ENCODE measurements at regions not wholly inside any gene's neighbourhood (a gene's known extent, or its start where the extent isn't known, plus 50 kb on each side); places are given as distances from the start of the nearest gene placed in this dataset.
"Not testable (repeated sequence)": the region's sequence is repeated elsewhere in the genome, so short reads cannot be mapped to it uniquely, and the experiment has no call there.

DNA sequence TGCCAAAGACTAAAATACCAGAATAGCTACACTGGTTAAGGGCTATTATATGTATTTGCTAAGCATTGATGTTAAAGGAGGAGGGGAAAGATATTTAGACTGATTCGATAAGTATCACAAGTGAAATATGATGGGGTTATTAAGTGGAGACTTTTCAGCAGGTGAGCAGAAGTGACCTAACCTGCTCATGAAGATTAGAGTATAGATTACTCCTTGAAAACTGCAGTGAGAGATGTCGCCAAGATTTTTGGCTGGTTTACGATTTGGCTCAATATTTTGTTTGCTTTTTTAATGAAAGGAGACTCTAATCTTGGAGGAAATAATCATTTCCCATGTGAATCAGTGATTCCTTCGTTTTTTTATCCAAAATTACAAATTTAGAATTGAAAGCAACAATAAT lies 1279.5 kb upstream of the TENM4 start:
- no peak for DNase-seq

DNA sequence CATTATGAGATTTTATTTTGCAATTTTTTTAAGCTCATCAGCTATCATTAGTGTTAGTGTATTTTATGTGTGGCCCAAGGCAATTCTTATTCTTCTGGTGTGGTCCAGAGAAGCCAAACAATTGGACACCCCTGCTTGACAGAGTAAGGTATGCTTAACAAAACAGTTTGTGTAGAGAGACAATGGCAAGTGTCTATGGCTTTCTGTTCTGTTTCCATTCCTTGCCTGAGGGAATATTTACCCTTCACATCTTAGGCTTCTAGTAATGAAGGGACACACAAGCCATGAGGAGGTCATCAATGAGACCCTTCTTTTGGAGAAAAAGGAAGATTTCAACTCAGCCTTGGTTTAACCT lies 1278.4 kb upstream of the TENM4 start:
- no peak for DNase-seq

DNA sequence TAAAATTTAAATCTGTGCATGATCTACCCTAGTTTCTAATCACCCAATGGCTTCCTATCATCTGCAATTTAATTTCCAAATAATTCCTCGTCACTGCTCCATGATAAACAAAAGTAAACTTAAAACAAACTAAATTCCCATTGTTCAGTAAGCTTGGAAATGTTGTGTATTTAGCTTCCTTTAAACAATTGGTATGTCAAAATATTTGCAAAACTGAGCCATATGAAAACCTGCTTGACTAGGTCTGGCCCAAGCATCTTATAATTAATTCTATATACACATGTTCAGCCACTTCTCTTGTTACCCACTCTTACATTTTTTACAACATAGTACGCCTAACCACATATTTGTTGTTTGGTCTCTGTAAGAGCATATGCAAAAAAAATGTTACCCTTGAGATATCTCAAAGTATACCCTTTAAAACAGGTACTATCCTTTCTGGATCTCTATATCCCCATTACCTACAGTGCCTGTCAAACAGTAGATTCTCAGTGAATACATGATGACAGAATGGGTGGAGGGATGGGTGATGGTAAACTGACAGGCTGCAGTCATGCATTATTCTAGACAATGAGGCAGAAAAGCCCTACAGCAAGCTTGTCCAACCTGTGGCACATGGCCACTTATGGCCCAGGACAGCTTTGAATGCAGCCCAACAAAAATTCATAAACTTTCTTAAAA lies 1277.9 kb upstream of the TENM4 start:
- DNase-seq, result no peak

DNA sequence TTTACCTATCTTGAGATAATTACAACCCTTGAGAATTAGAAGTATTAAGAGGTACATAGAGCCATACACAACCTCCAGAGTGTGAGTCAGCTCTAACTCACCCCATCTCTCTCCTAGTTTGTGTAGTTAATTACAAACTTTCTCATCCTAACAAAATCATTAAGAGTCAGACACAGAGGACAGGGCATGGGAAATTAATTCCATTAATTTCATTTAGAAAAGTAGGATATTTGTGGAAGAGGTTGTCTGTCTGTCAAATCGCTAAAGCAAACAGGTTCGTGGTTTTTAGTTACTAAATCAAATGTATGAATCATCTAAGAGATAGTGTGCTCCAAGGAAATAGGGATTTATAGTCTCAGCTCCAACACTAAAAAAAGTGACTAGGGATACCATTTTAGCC lies 1261.4 kb upstream of the TENM4 start:
- no peak for DNase-seq

DNA sequence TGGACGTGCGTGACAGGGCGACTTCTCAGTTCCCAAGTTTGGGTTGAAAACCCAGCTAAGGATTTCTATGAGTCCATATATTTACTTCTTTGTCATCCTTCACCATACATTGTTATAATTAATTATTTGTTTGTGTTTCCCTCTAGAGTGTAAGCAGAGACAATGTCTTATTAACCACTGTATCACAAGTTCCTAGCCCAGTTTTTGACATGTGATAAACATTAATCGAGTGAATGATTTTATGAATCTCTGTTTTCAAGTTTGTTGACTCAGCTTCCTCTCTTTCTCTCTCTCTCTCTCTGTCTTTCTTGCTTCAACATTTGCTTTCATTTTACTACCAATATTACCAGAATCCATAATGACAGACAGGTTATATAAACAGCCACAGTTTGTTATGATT lies 1259.6 kb upstream of the TENM4 start:
- no peak for DNase-seq

DNA sequence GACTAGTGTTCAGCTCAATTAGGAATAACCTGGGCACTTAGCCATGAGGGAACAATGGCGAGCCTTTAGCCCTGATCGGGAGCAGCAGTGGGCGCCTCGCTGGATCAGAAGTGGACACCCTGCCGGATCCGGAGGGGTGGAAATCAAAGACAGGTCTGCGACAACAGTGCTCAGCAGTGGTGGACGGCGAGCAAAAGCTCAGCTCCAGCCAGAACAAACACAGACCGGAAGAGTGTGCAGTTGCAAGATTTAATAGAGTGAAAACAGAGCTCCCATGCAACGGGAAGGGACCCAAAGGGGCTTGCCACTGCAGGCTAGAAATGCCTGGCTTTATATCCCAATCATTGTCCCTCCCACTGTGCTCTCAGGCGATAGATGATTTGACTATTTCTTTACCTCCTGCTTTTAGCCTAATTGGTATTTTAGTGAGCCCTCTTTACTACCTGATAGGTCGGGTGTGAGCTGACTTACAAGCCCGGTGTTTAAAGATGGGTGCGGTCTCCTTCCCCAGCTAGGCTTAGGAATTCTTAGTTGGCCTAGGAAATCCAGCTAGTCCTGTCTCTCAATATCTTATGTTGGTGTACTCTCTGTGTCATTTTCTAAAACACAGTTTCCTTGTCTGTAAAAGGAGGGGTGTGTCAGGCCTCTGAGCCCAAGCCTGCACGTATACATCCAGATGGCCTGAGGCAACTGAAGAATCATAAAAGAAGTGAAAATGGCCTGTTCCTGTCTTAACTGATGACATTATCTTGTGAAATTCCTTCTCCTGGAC lies 1258.8 kb upstream of the TENM4 start:
- not testable (repeated sequence) for DNase-seq

DNA sequence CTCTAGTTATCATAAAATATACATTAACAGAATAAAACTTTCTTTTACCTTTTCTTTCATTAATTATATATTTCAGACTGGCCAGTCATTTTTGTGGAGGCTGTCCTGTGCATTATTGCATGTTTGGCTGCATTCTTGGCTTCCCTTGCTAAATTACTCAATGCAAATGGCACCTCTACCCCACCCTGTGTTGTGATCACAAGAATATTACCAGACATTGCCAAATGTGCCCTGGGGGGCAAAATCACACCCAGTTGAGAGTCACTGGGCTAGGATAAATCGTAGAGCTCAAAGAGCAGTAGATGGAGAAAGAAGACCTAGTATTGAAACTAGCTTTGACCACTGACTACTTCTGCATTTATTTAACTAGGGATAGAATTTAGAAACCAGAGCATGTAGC lies 1257.8 kb upstream of the TENM4 start:
- no peak for DNase-seq

DNA sequence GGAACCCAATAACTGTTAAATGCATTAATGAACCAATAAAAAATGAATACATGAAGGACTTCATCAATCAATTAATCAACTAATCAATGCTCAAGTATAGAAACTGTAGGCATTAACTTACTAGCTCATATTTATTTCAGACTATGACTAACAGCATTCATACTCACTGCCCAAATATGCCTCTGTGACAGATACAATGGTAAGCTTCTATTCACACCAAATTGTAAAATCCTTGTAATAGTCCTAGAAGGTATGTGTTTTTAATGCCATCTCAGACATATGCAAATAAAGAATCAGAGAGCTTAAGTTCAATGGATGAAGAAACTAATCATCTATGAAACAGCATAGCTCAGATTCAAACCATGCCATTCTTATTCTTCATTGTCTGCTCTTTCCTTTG lies 1253.6 kb upstream of the TENM4 start:
- DNase-seq, result no peak

DNA sequence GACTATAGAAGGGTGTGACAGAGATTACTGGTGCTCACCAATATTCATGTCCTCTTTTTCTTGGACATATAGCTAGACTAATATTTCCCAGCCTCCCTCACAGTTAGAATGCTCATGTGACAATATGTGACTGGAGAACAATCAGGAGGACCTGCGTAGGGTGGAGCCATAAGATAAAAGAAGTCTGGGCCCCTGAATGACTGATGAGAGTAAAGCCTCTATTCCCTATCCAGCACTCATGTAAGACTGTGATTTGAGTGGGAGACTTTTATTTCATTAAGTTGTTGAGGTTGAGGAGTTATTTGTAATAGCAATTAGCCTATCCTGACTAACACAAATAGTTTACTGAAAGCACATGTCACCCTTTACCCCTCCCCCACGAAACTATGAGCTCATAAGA lies 1247.1 kb upstream of the TENM4 start:
- DNase-seq, result no peak

DNA sequence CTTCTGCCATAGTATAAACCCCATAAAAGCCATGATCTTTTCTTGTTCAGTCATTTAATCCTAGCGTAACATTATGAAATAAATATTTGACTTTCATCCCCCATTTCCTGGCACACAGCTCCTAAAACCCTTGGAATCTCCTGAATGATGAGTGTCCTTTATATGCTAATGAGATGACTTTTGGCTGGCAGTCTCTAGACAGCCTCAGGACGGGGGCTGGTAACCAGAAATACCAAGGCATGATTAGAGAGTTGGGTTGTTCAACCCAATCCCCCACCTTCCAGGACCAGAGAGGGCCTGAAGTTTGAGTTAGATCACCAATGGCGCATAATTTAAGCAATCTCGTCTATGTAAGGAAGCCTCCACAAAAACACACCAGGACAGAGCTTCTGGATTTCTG lies 1246.1 kb upstream of the TENM4 start:
- DNase-seq, result no peak

DNA sequence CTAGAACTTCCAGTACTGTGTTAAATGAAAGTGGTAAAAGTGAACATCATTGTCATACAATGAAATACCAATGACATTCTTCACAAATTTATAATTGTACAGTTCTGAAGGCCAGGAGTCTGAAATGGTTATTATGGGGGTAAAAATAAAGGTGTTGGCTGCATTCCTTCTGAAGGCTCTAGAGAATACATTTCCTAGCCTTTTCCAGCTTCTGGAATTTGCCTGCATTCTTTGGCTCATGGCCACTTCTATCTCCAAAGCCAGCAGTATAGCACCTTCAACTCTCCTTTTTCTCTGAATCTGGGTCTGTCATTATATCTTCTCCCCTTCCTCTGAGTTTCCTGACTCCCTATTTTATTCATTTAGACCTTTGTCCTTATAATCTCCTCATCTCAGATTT lies 1232.7 kb upstream of the TENM4 start:
- no peak for DNase-seq

DNA sequence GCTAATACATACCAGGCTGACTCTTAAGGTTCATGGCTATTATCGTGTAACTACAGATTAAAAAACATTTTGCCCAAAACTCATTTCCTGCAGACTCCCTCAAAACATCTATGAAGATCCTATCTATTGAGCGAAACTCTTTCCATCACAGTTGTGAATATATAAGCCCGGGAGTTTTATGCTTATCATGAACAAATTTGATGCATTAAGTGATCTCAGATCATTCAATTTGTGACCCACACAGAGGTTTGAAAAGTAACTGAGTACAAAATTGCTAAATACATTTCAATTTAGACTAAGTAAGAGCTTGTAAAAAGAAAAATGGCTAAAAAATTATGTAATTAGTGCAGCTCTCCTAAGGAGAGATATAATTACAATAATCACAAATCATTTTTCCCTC lies 1228.8 kb upstream of the TENM4 start:
- no peak for DNase-seq

DNA sequence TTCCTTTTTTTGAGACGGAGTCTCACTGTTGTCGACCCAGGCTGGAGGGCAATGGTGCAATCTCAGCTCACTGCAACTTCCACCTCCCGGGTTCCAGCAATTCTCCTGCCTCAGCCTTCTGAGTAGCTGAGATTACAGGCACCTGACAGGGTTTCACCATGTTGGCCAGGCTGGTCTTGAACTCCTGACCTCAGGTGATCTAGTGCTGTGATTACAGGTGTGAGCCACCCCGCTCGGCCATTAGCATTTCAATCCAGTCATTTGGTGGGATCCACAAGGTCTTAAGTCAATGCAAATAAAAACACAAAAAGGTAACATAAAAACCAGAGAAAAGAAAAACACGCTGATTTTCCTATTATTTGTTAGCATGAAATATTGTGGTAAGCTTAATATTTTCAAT lies 1227.2 kb upstream of the TENM4 start:
- no peak for DNase-seq

DNA sequence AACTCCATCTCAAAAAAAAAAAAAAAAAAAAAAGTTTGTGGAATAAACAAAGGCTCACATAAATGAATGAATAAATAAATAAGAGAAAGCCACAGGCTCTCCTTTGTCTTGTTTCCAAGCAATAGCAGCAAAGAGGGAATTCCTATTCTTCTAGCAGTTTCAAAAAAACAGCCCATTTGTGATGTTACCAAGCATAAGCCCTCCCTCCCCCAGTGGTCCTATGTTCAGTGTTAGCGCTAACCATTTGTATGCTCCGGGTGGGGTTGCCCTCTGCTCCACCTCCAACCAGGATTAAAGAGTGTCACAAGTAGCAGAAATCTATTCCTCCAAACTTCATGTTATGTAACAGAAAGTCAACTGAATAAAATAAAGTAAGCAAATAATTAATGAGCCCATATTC lies 1215.0 kb upstream of the TENM4 start:
- DNase-seq, result no peak

DNA sequence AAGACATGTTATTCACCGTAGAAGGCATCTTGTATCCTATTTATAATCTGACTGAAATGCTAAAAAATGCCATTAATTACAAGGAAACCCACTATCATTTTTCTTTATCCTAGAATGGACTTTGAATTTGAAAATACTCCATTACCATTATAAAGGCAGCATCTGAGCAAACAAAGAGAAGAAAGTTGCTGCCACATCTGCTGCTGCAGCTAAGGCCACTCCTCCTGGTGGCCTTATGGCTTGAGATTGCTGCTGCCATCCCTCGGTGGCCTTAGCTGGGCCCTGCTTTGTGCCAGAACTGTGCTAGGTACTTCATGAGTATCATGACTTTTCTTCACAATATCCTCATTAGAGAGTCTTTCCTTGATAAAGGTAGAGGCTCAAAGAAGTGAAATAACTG lies 1210.1 kb upstream of the TENM4 start:
- DNase-seq, result no peak

DNA sequence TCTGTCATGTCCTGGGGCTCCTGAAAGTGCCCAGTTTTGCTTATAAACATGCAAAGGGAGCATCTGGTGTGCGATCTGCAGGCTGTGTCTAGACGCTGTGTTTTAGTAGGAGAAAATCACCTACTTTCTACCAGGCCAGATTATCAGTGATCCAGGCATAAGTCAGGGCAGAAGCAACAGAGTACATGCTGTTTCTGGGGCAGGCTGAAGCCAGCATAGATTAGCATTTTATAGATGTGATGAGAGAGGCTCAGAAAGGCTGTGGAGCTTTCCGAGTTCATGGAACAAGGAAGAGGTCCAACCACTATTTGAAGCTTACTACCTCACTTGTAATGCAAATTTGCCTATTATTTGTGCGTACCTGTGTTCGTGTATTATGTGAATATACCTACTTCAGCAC lies 1208.4 kb upstream of the TENM4 start:
- DNase-seq, result no peak

DNA sequence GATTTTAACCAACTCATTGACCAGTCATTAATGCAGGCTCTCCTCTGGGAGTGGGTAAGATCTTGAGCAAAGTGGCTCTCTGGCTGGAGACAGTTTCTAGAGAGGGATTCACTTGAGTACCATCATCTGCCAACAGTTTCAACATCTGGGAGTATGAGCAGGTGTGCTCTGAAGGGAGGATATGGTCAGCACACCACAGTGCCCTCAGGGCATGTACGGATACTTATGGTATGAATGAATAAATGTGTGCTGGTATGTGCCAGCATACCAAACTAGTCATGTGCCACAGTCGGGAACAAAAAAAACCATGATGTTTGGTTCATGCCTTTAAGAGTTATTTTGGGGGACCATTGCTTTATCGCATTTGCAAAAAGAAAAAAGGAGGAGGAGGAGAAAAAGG lies 1197.5 kb upstream of the TENM4 start:
- DNase-seq, result no peak

DNA sequence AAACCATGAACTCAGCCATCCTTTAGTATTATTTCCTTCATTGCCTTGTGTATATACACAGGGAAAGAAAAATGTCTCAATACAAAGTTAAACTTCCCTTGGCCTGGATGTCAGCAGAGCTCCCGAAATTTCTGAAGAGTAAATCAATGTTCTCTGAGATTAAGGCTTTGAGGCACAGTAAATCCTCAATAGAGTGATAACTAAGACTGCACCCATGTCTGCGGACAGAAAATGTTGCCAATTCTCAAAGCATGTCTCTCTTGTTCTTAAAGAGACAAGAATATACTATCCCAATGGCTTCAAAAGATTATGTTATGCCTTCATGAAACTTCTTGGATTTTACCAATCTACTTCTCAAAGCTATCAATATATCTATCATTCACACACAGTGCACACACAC lies 1196.7 kb upstream of the TENM4 start:
- DNase-seq, result no peak

DNA sequence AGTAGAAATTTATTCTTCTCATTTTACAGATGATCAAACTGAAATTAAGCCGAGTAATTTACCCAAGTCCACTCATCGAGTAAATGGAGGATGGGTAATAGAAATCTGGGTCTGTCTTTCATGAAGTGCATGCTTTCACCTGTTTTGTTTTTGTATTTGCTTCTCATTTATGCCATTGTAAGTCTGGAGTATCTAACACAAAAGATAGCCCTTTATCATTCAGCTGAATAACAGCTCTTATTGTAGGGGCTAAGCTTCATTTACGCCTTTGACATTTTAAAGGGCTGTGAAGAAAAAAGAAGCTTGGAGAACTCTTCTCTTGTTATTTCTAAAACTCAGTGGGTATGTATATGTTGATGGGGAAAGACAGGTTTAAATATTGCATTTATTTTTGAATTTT lies 1196.2 kb upstream of the TENM4 start:
- DNase-seq, result no peak

DNA sequence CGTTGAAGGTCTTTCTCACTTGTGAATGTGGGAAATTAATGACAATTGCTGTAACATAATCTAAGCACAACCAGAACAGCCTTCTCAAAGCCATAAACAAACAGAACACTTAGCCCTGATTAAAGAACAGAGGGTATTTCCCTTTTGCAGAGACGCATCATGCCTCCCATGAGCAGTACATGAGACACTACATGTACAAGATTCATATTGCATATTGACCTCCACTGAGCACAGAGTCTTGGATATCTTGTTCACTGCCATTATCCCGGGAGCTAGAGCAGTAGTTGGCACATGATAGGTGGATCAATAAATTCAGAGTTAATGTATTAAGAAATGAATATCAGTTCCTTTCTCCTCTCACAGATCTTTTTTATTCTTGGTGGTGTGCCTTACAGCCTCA lies 1194.3 kb upstream of the TENM4 start:
- DNase-seq, result no peak

DNA sequence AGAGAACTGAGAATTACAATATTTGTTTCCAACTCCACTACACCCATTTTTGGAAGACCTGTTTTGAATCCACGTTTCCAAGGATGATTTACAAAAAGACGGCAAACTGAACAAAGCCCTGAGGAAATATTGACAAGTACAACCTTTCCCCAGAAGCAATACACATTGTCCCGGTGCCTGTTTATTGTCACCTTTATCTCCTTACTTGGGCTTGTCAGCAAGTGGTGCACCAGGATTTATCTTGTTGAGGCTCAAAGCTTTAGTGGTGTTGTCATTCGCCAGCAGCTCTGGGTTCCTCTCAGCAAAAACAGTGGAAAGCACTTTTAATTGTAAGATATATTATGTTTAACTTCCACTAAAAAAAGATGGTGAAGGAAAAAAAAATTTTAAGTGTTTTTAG lies 1191.9 kb upstream of the TENM4 start:
- DNase-seq, result no peak

DNA sequence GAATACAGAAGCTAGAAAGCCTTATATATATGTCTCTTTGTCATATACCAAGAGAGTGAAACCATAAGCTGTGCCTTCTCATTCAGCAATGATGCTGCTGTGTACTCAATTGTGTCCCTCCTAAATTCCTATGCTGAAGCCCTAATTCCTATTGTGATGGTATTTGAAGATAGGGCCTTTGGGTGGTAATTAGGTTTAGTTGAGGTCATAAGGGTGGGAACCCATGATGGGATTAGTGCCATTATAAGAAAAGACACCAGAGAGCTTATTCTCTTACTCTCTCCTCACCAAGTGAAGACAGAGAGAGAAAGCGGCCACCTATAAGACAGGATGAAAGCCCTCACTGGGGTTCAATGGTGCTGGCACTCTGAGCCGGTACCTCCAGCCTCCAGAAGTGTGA lies 1191.3 kb upstream of the TENM4 start:
- DNase-seq, result no peak

DNA sequence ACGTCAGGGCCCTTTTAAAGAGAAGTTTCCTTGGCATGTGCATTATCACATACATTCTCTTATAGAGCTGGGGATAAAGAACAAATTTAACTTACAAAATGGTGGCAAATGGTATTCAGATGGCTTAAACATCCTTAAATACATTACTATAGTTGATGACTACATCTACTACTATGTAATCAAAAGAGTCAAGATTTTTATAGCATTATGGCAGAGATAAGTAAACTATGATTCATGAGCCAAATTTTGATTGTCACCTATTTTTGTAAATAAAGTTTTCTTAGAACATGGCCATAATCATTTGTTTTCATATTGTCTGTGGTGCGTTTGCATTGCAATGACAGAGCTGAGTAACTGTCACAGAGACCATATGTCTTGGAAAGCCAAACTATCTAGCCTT lies 1188.6 kb upstream of the TENM4 start:
- DNase-seq, result no peak

DNA sequence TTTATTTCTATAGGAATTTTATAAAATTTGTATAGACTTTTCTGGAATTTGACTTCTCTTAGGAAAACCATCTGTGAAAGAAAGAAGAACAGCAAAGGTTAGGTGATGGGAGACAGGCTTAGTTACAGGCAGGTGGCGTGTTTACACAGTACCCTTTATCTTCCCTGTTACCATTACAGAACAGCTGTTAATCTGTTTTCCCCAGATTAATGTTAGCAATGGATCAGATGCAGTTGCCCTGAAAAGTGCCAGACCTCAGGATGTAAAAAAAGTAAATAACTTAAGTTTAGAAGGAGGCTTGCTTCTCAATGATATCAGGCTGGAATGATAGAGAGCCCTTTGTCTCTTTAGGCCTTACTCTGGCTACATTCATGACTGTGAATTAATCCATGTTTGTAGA lies 1186.5 kb upstream of the TENM4 start:
- no peak for DNase-seq

DNA sequence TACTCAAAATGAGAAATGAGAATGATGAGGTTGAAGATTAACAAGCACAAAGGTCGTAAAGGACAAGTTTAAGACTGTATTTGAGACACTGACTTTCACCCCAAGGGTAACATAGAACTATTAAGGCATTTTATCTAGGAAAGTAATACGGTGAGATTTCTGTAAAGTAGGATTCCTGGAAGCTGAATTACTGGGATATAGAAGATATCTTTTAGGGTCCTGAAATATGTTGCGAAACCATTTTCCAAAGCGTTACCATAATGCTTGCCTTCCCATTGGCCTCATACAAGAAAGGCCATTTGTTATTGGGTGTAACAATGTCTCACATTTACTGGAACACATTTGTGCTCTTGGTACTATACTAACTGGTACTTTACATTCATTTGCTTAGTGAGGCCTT lies 1185.9 kb upstream of the TENM4 start:
- no peak for DNase-seq

Measured in bone marrow (tissue), 2 donors.